Vagina (tissue), 2 donors: ENCODE measurements at regions not wholly inside any gene's neighbourhood (a gene's known extent, or its start where the extent isn't known, plus 50 kb on each side); places are given as distances from the start of the nearest gene placed in this dataset.

Experiments used
- DNase-seq, 2 donors: peaks; one replicate each; pipeline ENCODE4 v3.0.0-alpha.2; 2017; ENCODE audit errors: extremely low spot score in 2 of 2
- H3K27ac ChIP-seq: fragments of 200-600 bp; sonication (generic); one replicate; pipeline ENCODE4 v1.5.1; 2019
- H3K27me3 ChIP-seq: fragments of 200-600 bp; sonication (generic); one replicate; pipeline ENCODE4 v1.5.1; 2019
- H3K36me3 ChIP-seq, 2 donors: fragments of 200-600 bp; sonication (generic); one replicate each; pipeline ENCODE4 v1.5.1; 2017 to 2019
- H3K4me1 ChIP-seq: fragments of 200-600 bp; sonication (generic); one replicate; pipeline ENCODE4 v1.5.1; 2019
- H3K4me3 ChIP-seq, 2 donors: fragments of 200-600 bp; sonication (generic); 1 replicate in 1 of 2; 2 replicates in 1 of 2; pipeline ENCODE4 v1.5.1; 2016 to 2019
- H3K9me3 ChIP-seq: fragments of 200-600 bp; sonication (generic); one replicate; pipeline ENCODE4 v1.5.1; 2019
- CTCF ChIP-seq, 3 experiments: fragments of 450-650 bp in 2 of 3; fragments of 200-600 bp in 1 of 3; sonication (generic) in 1 of 3; IDR thresholded peaks; one replicate each; pipeline ENCODE4 v1.5.1; 2017 to 2019; ENCODE audit warnings: antibody characterized with exemption in 3 of 3, mild to moderate bottlenecking in 2 of 3, moderate library complexity in 2 of 3
- POLR2A ChIP-seq, 2 donors: fragments of 450-650 bp; IDR thresholded peaks; one replicate each; pipeline ENCODE4 v1.6.1; 2017; ENCODE audit warnings: antibody characterized with exemption in 2 of 2, mild to moderate bottlenecking in 2 of 2, moderate library complexity in 2 of 2
- POLR2AphosphoS5 ChIP-seq, 2 donors: sonication (generic); formaldehyde crosslinking; IDR thresholded peaks; one replicate each; pipeline ENCODE4 v1.9.0; 2017; ENCODE audit warnings: antibody characterized with exemption in 2 of 2, mild to moderate bottlenecking in 2 of 2, low read depth in 1 of 2; ENCODE audit not compliant: insufficient read depth in 1 of 2
- intact Hi-C: fragments of 100-400 bp; cut with DNase I; formaldehyde crosslinking; loops from one replicate; pipeline ENCODE4 v1.15.1; 2023

DNA sequence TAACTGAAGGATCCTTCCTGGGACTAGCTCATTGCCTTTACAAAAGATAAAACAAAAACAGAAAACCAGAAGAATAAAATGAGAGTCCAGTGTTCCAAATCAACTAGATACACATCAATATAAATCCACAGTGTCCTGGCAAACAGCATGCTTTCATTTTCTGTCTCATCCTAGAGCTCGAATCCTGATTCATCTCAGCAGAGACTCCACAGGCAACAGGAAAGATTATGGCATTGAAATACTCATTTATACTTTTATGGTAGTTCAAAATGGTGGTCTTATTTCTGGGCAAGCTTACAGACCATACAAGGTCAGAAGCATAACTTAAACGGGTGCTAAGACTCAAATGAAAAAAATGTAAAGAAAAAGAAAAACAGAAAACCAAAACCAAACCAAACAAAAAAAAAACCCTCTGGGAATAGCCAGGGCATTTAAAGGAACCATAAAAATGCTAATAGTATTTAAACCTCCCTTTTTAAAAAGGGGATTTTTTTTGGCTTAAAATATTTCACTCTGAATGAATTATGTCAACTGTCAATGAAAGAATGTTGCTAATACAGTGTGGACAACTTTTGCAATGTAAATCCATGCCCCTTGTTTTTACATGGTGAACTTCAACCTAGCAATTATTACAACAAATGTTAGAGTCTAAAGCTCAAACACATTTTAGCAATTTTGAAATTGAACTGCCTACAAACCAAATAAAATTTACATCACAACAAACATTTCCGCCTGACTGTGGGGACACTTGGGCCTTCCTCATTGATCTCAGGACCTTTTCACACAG lies 57.9 kb downstream of the GPR101 start:
- intact Hi-C loops: no loop called here
- H3K27ac ChIP-seq: no peak overlapping the region
- H3K9me3 ChIP-seq: no peaks in the 10 kb centered on the region
- no peak for TF ChIP-seq POLR2A (IDR thresholded peaks at IDR 0.05)
- TF ChIP-seq POLR2AphosphoS5 (IDR thresholded peaks at IDR 0.05; ENCODE audit: insufficient read depth in 1 of 2, low read depth in 1 of 2): no peak
- H3K4me1 ChIP-seq: no peaks in the 10 kb centered on the region
- H3K4me3 ChIP-seq: no peak overlapping the region
- no peak for DNase-seq
- H3K36me3 ChIP-seq: no peaks in the 10 kb centered on the region
- no peaks in the 10 kb centered on the region for H3K27me3 ChIP-seq

- intact Hi-C loops: no loop called here
- Histone ChIP-seq H3K9me3 (no peaks in the 10 kb centered on the region), H3K27ac (no peak overlapping the region), H3K4me3 (no peak overlapping the region), H3K36me3 (no peaks in the 10 kb centered on the region), H3K4me1 (no peaks in the 10 kb centered on the region), H3K27me3 (no peaks in the 10 kb centered on the region)
- DNase-seq: no peak
- TF ChIP-seq CTCF (IDR thresholded peaks at IDR 0.05): no peak
- no peak for TF ChIP-seq POLR2AphosphoS5 (IDR thresholded peaks at IDR 0.05; ENCODE audit: insufficient read depth in 1 of 2, low read depth in 1 of 2)
- TF ChIP-seq POLR2A (IDR thresholded peaks at IDR 0.05): no peak
These were observed 65.8 kb downstream of the GPR101 start for GRCh38 chrX:136967966-136968365.

DNA sequence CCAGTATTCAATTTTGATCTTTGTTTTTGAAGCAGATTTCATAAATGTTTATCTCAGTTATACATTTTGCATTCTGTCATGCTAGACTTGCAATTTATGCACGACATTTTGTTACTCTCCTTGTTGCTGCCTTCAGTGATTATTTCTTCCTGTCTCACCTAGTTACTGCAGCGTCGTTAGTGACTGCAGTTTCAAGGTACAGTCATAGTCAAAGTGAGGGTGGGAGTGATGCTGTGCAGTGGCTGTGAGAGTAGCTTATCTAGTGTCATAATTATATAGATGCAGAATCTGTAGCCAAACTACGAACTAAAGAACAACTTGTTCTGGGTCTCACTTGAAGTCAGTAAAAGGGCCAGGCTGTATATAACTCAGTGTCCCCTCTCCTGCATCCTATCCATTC lies 69.8 kb downstream of the GPR101 start:
- Histone ChIP-seq H3K36me3 (no peaks in the 10 kb centered on the region), H3K27me3 (no peaks in the 10 kb centered on the region), H3K4me1 (no peaks in the 10 kb centered on the region), H3K9me3 (no peaks in the 10 kb centered on the region), H3K4me3 (no peak overlapping the region), H3K27ac (no peak overlapping the region)
- no peak for DNase-seq
- intact Hi-C loops: no loop called here
- no peak for TF ChIP-seq POLR2AphosphoS5 (IDR thresholded peaks at IDR 0.05; ENCODE audit: insufficient read depth in 1 of 2, low read depth in 1 of 2)
- no peak for TF ChIP-seq POLR2A (IDR thresholded peaks at IDR 0.05)
- TF ChIP-seq CTCF (IDR thresholded peaks at IDR 0.05): no peak

GRCh38 chrX:136961594-136962135 lies 72.1 kb downstream of the GPR101 start:
- no peak for TF ChIP-seq POLR2AphosphoS5 (IDR thresholded peaks at IDR 0.05; ENCODE audit: insufficient read depth in 1 of 2, low read depth in 1 of 2)
- TF ChIP-seq CTCF (IDR thresholded peaks at IDR 0.05): no peak
- no peak for TF ChIP-seq POLR2A (IDR thresholded peaks at IDR 0.05)
- intact Hi-C loops: no loop called here
- Histone ChIP-seq H3K36me3 (no peaks in the 10 kb centered on the region), H3K4me3 (no peak overlapping the region), H3K27me3 (no peaks in the 10 kb centered on the region), H3K9me3 (no peaks in the 10 kb centered on the region), H3K27ac (no peak overlapping the region), H3K4me1 (no peaks in the 10 kb centered on the region)
- DNase-seq: no peak

DNA sequence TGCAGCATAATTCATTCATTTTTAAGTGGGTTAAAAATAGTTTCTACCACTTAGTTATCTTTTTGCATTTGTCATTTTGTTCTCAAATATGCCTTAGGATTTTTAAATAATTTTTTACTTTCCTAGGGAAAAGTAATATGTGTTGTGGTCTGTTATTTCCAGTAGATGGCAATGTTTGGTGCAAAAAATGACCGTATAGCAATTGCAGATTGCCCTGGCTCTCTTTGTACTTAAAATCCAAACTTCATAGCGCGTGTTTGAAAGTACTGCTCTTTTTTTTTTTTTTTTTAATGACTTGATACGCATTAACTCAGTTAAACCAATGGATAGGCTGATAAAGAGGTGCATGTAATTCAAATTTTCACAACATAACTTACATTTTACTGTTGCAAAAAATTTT lies 74.4 kb upstream of the RBMX start:
- Histone ChIP-seq H3K9me3 (no peaks in the 10 kb centered on the region), H3K27me3 (no peaks in the 10 kb centered on the region), H3K4me3 (no peak overlapping the region), H3K36me3 (no peaks in the 10 kb centered on the region), H3K4me1 (no peaks in the 10 kb centered on the region), H3K27ac (no peak overlapping the region)
- DNase-seq: no peak
- no peak for TF ChIP-seq POLR2AphosphoS5 (IDR thresholded peaks at IDR 0.05; ENCODE audit: insufficient read depth in 1 of 2, low read depth in 1 of 2)
- intact Hi-C loops: loop anchor here (10.0 kb wide), 1 partner anchor 100 kb away; no protein-coding TSS in a partner anchor
